T-helper 17 cell (primary cell): ENCODE measurements at regions not wholly inside any gene's neighbourhood (a gene's known extent, or its start where the extent isn't known, plus 50 kb on each side); places are given as distances from the start of the nearest gene placed in this dataset.

ENCODE experiments used
- ATAC-seq: fragments of 150-1000 bp; cut with Tn5 transposase; 2 replicates; pipeline ENCODE4 v1.10.0; 2021; ENCODE audit warnings: mild to moderate bottlenecking, moderate library complexity
- DNase-seq, 3 donors: peaks; one replicate each; pipeline versions ENCODE4 v3.0.0 to v3.0.0-alpha.2; 2020 to 2021
- H3K9me3 ChIP-seq: one replicate; pipeline ENCODE4 v1.7.0; 2013; ENCODE audit warnings: low read length, mild to moderate bottlenecking; ENCODE audit not compliant: control insufficient read depth, poor library complexity, severe bottlenecking
- H3K27ac Mint-ChIP-seq: one replicate; pipeline ENCODE4 v1.8.0; 2022; ENCODE audit warnings: mild to moderate bottlenecking, moderate library complexity, mixed read lengths
- H3K27me3 Mint-ChIP-seq: one replicate; pipeline ENCODE4 v1.8.0; 2022; ENCODE audit warnings: mixed read lengths
- H3K36me3 Mint-ChIP-seq: one replicate; pipeline ENCODE4 v1.8.0; 2022; ENCODE audit warnings: low read depth, mixed read lengths
- H3K4me1 Mint-ChIP-seq: one replicate; pipeline ENCODE4 v1.8.0; 2022; ENCODE audit warnings: mild to moderate bottlenecking, mixed read lengths
- H3K4me3 Mint-ChIP-seq: one replicate; pipeline ENCODE4 v1.8.0; 2022; ENCODE audit warnings: mild to moderate bottlenecking, moderate library complexity, mixed read lengths

- Mint-ChIP-seq H3K36me3 (no peaks in the 10 kb centered on the region), H3K4me1 (no peaks in the 10 kb centered on the region), H3K4me3 (no peak overlapping the region), H3K27me3 (no peaks in the 10 kb centered on the region), H3K27ac (no peak overlapping the region)
- no peak for DNase-seq
- H3K9me3 ChIP-seq, result no peaks in the 10 kb centered on the region
- no peak for ATAC-seq
These were observed 690.8 kb downstream of the PCDH18 start for GRCh38 chr4:136841526-136841925.

- no peak for DNase-seq
- Mint-ChIP-seq H3K27ac (no peak overlapping the region), H3K36me3 (no peaks in the 10 kb centered on the region), H3K27me3 (no peaks in the 10 kb centered on the region), H3K4me3 (no peak overlapping the region), H3K4me1 (no peaks in the 10 kb centered on the region)
- no peak for ATAC-seq
- no peaks in the 10 kb centered on the region for H3K9me3 ChIP-seq
These were observed 693.7 kb downstream of the PCDH18 start for GRCh38 chr4:136838607-136839006.

GRCh38 chr4:136831553-136831952, 700.7 kb downstream of the PCDH18 start:
- no peak overlapping the region for H3K27ac Mint-ChIP-seq
- no peaks in the 10 kb centered on the region for H3K4me1 Mint-ChIP-seq
- H3K4me3 Mint-ChIP-seq, result no peak overlapping the region
- H3K36me3 Mint-ChIP-seq, result no peaks in the 10 kb centered on the region
- ATAC-seq (no peak), DNase-seq (no peak)
- H3K9me3 ChIP-seq, result no peaks in the 10 kb centered on the region
- no peaks in the 10 kb centered on the region for H3K27me3 Mint-ChIP-seq

- Mint-ChIP-seq H3K27me3 (no peaks in the 10 kb centered on the region), H3K27ac (no peak overlapping the region), H3K4me1 (no peaks in the 10 kb centered on the region), H3K4me3 (no peak overlapping the region), H3K36me3 (no peaks in the 10 kb centered on the region)
- no peak for ATAC-seq
- DNase-seq, result no peak
- no peaks in the 10 kb centered on the region for H3K9me3 ChIP-seq
These were observed 703.0 kb downstream of the PCDH18 start for GRCh38 chr4:136829280-136829679.

GRCh38 chr4:136823020-136823419, 709.3 kb downstream of the PCDH18 start:
- H3K9me3 ChIP-seq, result no peaks in the 10 kb centered on the region
- H3K27ac Mint-ChIP-seq, result no peak overlapping the region
- no peak overlapping the region for H3K4me3 Mint-ChIP-seq
- ATAC-seq (no peak), DNase-seq (no peak)
- H3K36me3 Mint-ChIP-seq, result no peaks in the 10 kb centered on the region
- H3K4me1 Mint-ChIP-seq, result no peaks in the 10 kb centered on the region
- no peaks in the 10 kb centered on the region for H3K27me3 Mint-ChIP-seq

- Mint-ChIP-seq H3K4me3 (no peak overlapping the region), H3K36me3 (no peaks in the 10 kb centered on the region), H3K27me3 (no peaks in the 10 kb centered on the region), H3K27ac (no peak overlapping the region), H3K4me1 (no peaks in the 10 kb centered on the region)
- H3K9me3 ChIP-seq, result no peaks in the 10 kb centered on the region
- DNase-seq, result no peak
- ATAC-seq, result no peak
These were observed 713.4 kb downstream of the PCDH18 start for GRCh38 chr4:136818811-136819330.

- no peak for ATAC-seq
- H3K4me1 Mint-ChIP-seq, result no peaks in the 10 kb centered on the region
- no peaks in the 10 kb centered on the region for H3K27me3 Mint-ChIP-seq
- no peaks in the 10 kb centered on the region for H3K9me3 ChIP-seq
- no peak for DNase-seq
- H3K36me3 Mint-ChIP-seq, result no peaks in the 10 kb centered on the region
- no peak overlapping the region for H3K4me3 Mint-ChIP-seq
- no peak overlapping the region for H3K27ac Mint-ChIP-seq
These were observed 720.0 kb downstream of the PCDH18 start for GRCh38 chr4:136812100-136812880.

- Mint-ChIP-seq H3K36me3 (no peaks in the 10 kb centered on the region), H3K27me3 (no peaks in the 10 kb centered on the region), H3K4me1 (no peaks in the 10 kb centered on the region), H3K4me3 (no peak overlapping the region), H3K27ac (no peak overlapping the region)
- H3K9me3 ChIP-seq, result no peaks in the 10 kb centered on the region
- DNase-seq (no peak), ATAC-seq (no peak)
These were observed 720.7 kb downstream of the PCDH18 start for GRCh38 chr4:136811496-136812077.

GRCh38 chr4:136810626-136811025, 721.7 kb downstream of the PCDH18 start:
- H3K9me3 ChIP-seq, result no peaks in the 10 kb centered on the region
- ATAC-seq, result no peak
- H3K36me3 Mint-ChIP-seq, result no peaks in the 10 kb centered on the region
- no peaks in the 10 kb centered on the region for H3K4me1 Mint-ChIP-seq
- no peak overlapping the region for H3K4me3 Mint-ChIP-seq
- H3K27ac Mint-ChIP-seq, result no peak overlapping the region
- no peaks in the 10 kb centered on the region for H3K27me3 Mint-ChIP-seq
- DNase-seq, result no peak

GRCh38 chr4:136806844-136807243, 725.5 kb downstream of the PCDH18 start:
- no peak overlapping the region for H3K4me3 Mint-ChIP-seq
- H3K36me3 Mint-ChIP-seq, result no peaks in the 10 kb centered on the region
- DNase-seq (no peak), ATAC-seq (no peak)
- no peaks in the 10 kb centered on the region for H3K27me3 Mint-ChIP-seq
- no peaks in the 10 kb centered on the region for H3K4me1 Mint-ChIP-seq
- H3K27ac Mint-ChIP-seq, result no peak overlapping the region
- H3K9me3 ChIP-seq, result no peaks in the 10 kb centered on the region

- no peaks in the 10 kb centered on the region for H3K9me3 ChIP-seq
- H3K4me3 Mint-ChIP-seq, result no peak overlapping the region
- no peaks in the 10 kb centered on the region for H3K27me3 Mint-ChIP-seq
- no peaks in the 10 kb centered on the region for H3K4me1 Mint-ChIP-seq
- no peak overlapping the region for H3K27ac Mint-ChIP-seq
- DNase-seq, result no peak
- H3K36me3 Mint-ChIP-seq, result no peaks in the 10 kb centered on the region
- ATAC-seq, result no peak
These were observed 726.7 kb downstream of the PCDH18 start for GRCh38 chr4:136805617-136806016.

- H3K9me3 ChIP-seq, result no peaks in the 10 kb centered on the region
- ATAC-seq (no peak), DNase-seq (no peak)
- Mint-ChIP-seq H3K4me3 (no peak overlapping the region), H3K4me1 (no peaks in the 10 kb centered on the region), H3K36me3 (no peaks in the 10 kb centered on the region), H3K27ac (no peak overlapping the region), H3K27me3 (no peaks in the 10 kb centered on the region)
These were observed 728.9 kb downstream of the PCDH18 start for GRCh38 chr4:136803433-136803832.

GRCh38 chr4:136800248-136800647, 732.0 kb downstream of the PCDH18 start:
- H3K36me3 Mint-ChIP-seq, result no peaks in the 10 kb centered on the region
- ATAC-seq, result no peak

GRCh38 chr4:136796953-136797352, 735.3 kb downstream of the PCDH18 start:
- DNase-seq (no peak), ATAC-seq (no peak)
- Mint-ChIP-seq H3K4me3 (no peak overlapping the region), H3K27ac (no peak overlapping the region), H3K4me1 (no peaks in the 10 kb centered on the region), H3K36me3 (no peaks in the 10 kb centered on the region), H3K27me3 (no peaks in the 10 kb centered on the region)
- H3K9me3 ChIP-seq, result no peaks in the 10 kb centered on the region

More at GRCh38 chr4:136800248-136800647, 732.0 kb downstream of the PCDH18 start:
- no peaks in the 10 kb centered on the region for H3K9me3 ChIP-seq
- no peak for DNase-seq
- no peak overlapping the region for H3K4me3 Mint-ChIP-seq
- no peak overlapping the region for H3K27ac Mint-ChIP-seq
- no peaks in the 10 kb centered on the region for H3K4me1 Mint-ChIP-seq
- no peaks in the 10 kb centered on the region for H3K27me3 Mint-ChIP-seq
